GM21526 (cell line): ENCODE measurements at regions not wholly inside any gene's neighbourhood (a gene's known extent, or its start where the extent isn't known, plus 50 kb on each side); places are given as distances from the start of the nearest gene placed in this dataset.

Experiments used
- ATAC-seq: cut with Tn5 transposase; IDR thresholded peaks from one replicate; pipeline ENCODE4 v1.9.1; 2021; ENCODE audit warnings: moderate library complexity; ENCODE audit not compliant: unreplicated experiment, low FRiP score

GRCh38 chr3:163914567-163914966 is 1163.7 kb downstream of the SI start:
- no peak for ATAC-seq

GRCh38 chr3:163891771-163892170 is 1186.5 kb downstream of the SI start:
- ATAC-seq: no peak

- ATAC-seq: no peak
Measured at GRCh38 chr3:163890661-163891060, 1187.6 kb downstream of the SI start.

- ATAC-seq: no peak
Measured at GRCh38 chr3:163879172-163879571, 1199.1 kb downstream of the SI start.

GRCh38 chr3:163878396-163878795 is 1199.9 kb downstream of the SI start:
- no peak for ATAC-seq

- ATAC-seq: no peak
Measured at GRCh38 chr3:163877805-163878204, 1200.5 kb downstream of the SI start.

GRCh38 chr3:163863146-163863545 is 1215.2 kb downstream of the SI start:
- ATAC-seq: no peak

- ATAC-seq: no peak
Measured at GRCh38 chr3:163852233-163852632, 1226.1 kb downstream of the SI start.

GRCh38 chr3:163838769-163839168 is 1239.5 kb downstream of the SI start:
- no peak for ATAC-seq

- ATAC-seq: no peak
Measured at GRCh38 chr3:163832547-163832946, 1245.7 kb downstream of the SI start.

- no peak for ATAC-seq
Measured at GRCh38 chr3:163821841-163822240, 1256.5 kb downstream of the SI start.

GRCh38 chr3:163817015-163817414 is 1261.3 kb downstream of the SI start:
- no peak for ATAC-seq

GRCh38 chr3:163813935-163814334 is 1264.4 kb downstream of the SI start:
- no peak for ATAC-seq

- no peak for ATAC-seq
Measured at GRCh38 chr3:163812006-163812405, 1266.3 kb downstream of the SI start.

- ATAC-seq: peak; percentile 62
Measured at GRCh38 chr3:163809540-163809993, 1268.7 kb downstream of the SI start.

GRCh38 chr3:163786416-163786815 is 1291.9 kb downstream of the SI start:
- no peak for ATAC-seq

- ATAC-seq: no peak
Measured at GRCh38 chr3:163785693-163786092, 1292.6 kb downstream of the SI start.

- ATAC-seq: no peak
Measured at GRCh38 chr3:163779396-163780344, 1298.6 kb downstream of the SI start.

GRCh38 chr3:163776743-163777142 is 1301.6 kb downstream of the SI start:
- no peak for ATAC-seq

- ATAC-seq: no peak
Measured at GRCh38 chr3:163773136-163773535, 1305.2 kb downstream of the SI start.

- ATAC-seq: no peak
Measured at GRCh38 chr3:163768048-163768447, 1310.2 kb downstream of the SI start.

GRCh38 chr3:163766112-163766511 is 1312.2 kb downstream of the SI start:
- no peak for ATAC-seq
